Fibroblast of skin of abdomen (primary cell): ENCODE measurements at regions not wholly inside any gene's neighbourhood (a gene's known extent, or its start where the extent isn't known, plus 50 kb on each side); places are given as distances from the start of the nearest gene placed in this dataset.

Experiments
- DNase-seq: peaks from one replicate; pipeline ENCODE4 v3.0.0-alpha.2; 2013

- DNase-seq: no peak
These were observed 439.6 kb downstream of the CDH8 start for GRCh38 chr16:61596655-61597054.

GRCh38 chr16:61595605-61596004 is 440.6 kb downstream of the CDH8 start:
- DNase-seq: no peak

- DNase-seq: no peak
These were observed 445.7 kb downstream of the CDH8 start for GRCh38 chr16:61590577-61590976.

- DNase-seq: no peak
These were observed 448.7 kb downstream of the CDH8 start for GRCh38 chr16:61587526-61587925.

GRCh38 chr16:61581417-61582046 is 454.7 kb downstream of the CDH8 start:
- DNase-seq: no peak

- DNase-seq: no peak
These were observed 455.7 kb downstream of the CDH8 start for GRCh38 chr16:61580579-61580978.

GRCh38 chr16:61579195-61579594 is 457.0 kb downstream of the CDH8 start:
- DNase-seq: no peak

GRCh38 chr16:61576476-61576875 is 459.8 kb downstream of the CDH8 start:
- no peak for DNase-seq

GRCh38 chr16:61575617-61576016 is 460.6 kb downstream of the CDH8 start:
- DNase-seq: no peak

- DNase-seq: peak; percentile 14
These were observed 467.2 kb downstream of the CDH8 start for GRCh38 chr16:61569028-61569427.

- no peak for DNase-seq
These were observed 471.5 kb downstream of the CDH8 start for GRCh38 chr16:61564716-61565115.

GRCh38 chr16:61555718-61556441 is 480.4 kb downstream of the CDH8 start:
- no peak for DNase-seq

GRCh38 chr16:61549327-61549726 is 486.9 kb downstream of the CDH8 start:
- DNase-seq: no peak

GRCh38 chr16:61547626-61548025 is 488.6 kb downstream of the CDH8 start:
- DNase-seq: peak; percentile 10

GRCh38 chr16:61544165-61544564 is 492.1 kb downstream of the CDH8 start:
- no peak for DNase-seq

GRCh38 chr16:61540216-61540615 is 496.0 kb downstream of the CDH8 start:
- no peak for DNase-seq

GRCh38 chr16:61530697-61531096 is 505.5 kb downstream of the CDH8 start:
- DNase-seq: no peak

GRCh38 chr16:61500851-61501250 is 535.4 kb downstream of the CDH8 start:
- no peak for DNase-seq

- no peak for DNase-seq
These were observed 556.0 kb downstream of the CDH8 start for GRCh38 chr16:61480250-61480649.

- DNase-seq: no peak
These were observed 564.5 kb downstream of the CDH8 start for GRCh38 chr16:61471737-61472136.

- DNase-seq: no peak
These were observed 565.2 kb downstream of the CDH8 start for GRCh38 chr16:61471023-61471422.

GRCh38 chr16:61465285-61465684 is 571.0 kb downstream of the CDH8 start:
- no peak for DNase-seq

GRCh38 chr16:61460020-61460419 is 576.2 kb downstream of the CDH8 start:
- DNase-seq: no peak

- peak; percentile 4 for DNase-seq
These were observed 600.9 kb downstream of the CDH8 start for GRCh38 chr16:61435346-61435745.

- peak; percentile 13 for DNase-seq
These were observed 603.8 kb downstream of the CDH8 start for GRCh38 chr16:61432421-61432820.
